HK-2 (cell line): ENCODE measurements at regions not wholly inside any gene's neighbourhood (a gene's known extent, or its start where the extent isn't known, plus 50 kb on each side); places are given as distances from the start of the nearest gene placed in this dataset.
"Not testable (repeated sequence)": the region's sequence is repeated elsewhere in the genome, so short reads cannot be mapped to it uniquely, and the experiment has no call there.

Source experiments
- DNase-seq: peaks from one replicate; pipeline ENCODE4 v3.0.0-alpha.2; 2018; ENCODE audit not compliant: unreplicated experiment

DNA sequence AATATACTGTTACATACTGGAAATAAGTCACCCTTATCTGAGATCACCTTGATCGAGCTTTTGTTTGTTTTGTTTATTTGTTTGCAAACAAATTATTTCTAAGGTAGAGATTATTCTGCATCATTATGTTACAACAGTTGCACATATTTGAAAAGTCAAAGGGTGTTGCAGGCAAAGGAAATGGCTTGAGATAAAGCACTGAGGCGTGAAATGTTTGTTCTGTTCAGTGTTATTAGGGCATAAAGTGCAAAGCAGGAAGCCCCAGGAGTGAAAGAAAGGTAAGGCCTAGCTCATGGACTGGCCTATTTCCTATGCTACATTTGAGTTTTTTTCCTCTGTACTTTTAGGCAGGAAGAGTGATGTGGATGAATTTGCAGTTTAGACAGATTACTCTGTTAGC lies 1815.6 kb upstream of the LRRTM1 start:
- no peak for DNase-seq

GRCh38 chr2:82109418-82109817 lies 1804.9 kb upstream of the LRRTM1 start:
- DNase-seq = no peak

GRCh38 chr2:82098617-82099016 lies 1794.1 kb upstream of the LRRTM1 start:
- DNase-seq = no peak

GRCh38 chr2:82089518-82089917 lies 1785.0 kb upstream of the LRRTM1 start:
- no peak for DNase-seq

GRCh38 chr2:82084679-82085392 lies 1780.3 kb upstream of the LRRTM1 start:
- DNase-seq = no peak

DNA sequence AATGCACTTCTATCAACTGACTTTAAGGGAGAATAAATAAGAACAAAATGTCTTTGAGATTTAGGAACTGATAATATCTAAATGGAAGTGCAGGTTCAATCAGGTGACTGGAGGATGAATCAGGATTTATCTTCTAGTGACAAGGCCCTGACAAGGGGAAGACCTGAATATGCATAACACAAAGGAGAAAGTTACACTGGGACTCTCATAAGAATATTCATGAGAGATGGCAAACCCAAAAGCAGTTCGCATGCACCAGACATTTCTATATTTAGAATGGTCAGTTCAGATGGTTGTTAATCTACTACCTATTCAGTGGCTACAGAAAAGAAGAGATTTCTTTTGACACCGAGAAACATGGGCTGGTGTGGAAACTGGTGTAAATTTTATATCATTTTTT lies 1771.3 kb upstream of the LRRTM1 start:
- DNase-seq = no peak

DNA sequence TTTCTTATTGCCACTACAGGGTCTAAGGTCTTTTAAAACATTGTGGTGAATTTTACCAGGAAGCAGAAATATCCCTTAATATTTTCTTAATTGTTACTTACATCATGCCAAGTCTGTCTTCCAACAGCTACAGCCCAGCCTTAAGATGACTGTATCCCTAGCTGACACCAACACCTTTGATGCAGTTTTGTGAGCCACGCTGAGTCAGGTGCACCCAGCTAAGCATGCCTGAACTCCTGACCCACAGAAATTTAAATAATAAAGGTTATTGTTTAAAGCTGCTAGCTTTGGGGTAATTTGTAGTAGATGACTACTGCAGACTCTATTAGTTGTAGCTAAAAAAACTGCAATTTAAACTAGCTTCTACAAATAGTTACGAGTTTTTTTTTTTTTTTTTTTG lies 1757.9 kb upstream of the LRRTM1 start:
- no peak for DNase-seq

GRCh38 chr2:82055846-82056245 lies 1751.3 kb upstream of the LRRTM1 start:
- DNase-seq = no peak

DNA sequence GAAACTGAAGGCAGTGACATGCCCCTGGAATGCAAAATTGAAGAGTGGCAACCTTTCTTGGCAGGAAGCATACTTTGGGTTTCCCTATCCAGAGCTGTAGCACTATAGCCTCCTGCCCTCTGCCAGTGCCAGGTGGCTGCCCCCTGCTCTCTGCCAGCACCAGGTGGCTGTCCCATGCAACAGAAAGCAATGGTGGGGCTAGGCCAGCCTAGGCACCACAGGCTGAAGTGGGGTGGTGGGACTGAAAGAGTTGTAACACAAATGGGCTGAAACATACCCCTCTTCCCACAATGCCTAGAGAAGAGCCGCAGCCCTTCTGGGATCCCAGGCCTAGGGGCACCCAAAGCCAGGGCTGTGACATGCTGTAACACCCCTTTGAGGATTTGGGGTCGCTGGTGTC lies 1739.3 kb upstream of the LRRTM1 start:
- no peak for DNase-seq

GRCh38 chr2:82027921-82028615 lies 1723.5 kb upstream of the LRRTM1 start:
- DNase-seq = no peak

DNA sequence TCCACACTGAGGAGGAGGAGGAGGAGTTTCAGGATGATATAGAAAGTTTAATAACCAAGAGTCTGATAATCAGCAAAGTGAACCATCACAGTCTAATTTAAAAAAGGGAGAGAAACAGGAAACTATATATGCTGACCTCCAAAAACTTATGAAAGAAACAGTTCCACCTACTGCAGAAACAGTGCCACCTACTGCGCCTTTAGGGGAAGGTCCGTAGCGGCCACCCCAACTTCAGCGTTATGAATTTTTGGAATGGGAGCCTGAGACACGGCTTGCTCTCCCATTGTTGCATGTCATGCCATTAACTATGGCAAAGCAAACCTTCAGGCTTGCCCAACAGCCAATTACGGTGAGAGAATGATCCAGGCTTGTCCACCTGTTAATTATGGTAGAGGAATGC lies 1719.2 kb upstream of the LRRTM1 start:
- DNase-seq = no peak

- DNase-seq = no peak
Measured at GRCh38 chr2:82013641-82014040, 1709.1 kb upstream of the LRRTM1 start.

- no peak for DNase-seq
Measured at GRCh38 chr2:82007071-82007664, 1702.6 kb upstream of the LRRTM1 start.

- not testable (repeated sequence) for DNase-seq
Measured at GRCh38 chr2:82005889-82006288, 1701.3 kb upstream of the LRRTM1 start.

DNA sequence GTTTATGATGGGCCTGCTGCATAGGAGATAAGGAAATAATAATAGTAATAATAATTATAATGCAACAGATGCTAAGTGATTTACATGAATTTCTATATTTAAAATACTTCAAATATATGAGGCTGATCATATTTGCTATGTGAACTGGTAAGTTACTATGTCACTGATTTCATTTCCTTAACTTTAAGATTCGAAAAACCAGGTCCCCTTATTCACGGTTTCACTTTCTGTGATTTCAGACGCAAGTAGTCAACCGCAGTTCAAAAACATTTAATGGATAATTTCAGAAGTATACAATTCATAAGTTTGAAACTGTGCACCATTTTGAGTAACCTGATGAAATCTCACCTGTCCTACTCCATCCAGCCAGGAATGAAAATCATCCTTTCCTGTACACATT lies 1697.1 kb upstream of the LRRTM1 start:
- DNase-seq = no peak

DNA sequence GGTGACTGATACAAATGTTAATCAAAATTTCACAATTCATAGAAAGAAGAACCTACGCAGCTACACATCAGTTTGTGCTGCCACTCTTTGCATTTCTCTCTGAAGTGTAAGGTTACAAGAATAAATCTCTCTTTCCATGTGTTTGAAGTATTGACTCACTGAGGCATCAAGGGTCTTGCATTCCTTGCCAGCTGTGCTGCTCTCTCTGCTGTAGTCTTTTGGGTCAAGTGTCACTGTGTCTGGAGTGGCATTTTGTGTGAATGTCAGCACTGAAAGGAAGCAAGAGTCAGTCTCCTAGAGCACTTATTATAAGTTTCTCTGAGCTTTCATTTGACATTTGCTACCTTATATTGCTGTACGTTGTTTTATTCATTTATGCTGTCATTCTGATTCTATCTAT lies 1696.1 kb upstream of the LRRTM1 start:
- no peak for DNase-seq

DNA sequence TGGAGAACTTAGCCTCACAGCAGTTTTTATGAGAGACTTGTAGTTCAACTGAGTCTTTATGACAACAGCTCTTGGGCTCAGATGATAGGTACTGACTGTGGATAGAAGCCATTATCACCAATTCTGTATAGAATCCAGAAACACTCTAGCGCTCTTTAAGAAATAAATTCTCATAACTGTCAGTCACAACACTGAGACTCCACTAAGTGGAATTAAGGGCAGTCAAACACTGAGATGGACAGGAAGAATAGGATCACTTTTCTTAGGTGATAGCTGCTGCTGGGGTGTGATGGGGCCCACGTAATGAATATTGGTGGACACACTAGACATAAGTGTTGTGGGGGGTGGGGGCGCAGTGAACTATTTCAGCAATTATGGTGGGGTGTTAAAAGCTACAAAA lies 1691.8 kb upstream of the LRRTM1 start:
- DNase-seq = no peak

DNA sequence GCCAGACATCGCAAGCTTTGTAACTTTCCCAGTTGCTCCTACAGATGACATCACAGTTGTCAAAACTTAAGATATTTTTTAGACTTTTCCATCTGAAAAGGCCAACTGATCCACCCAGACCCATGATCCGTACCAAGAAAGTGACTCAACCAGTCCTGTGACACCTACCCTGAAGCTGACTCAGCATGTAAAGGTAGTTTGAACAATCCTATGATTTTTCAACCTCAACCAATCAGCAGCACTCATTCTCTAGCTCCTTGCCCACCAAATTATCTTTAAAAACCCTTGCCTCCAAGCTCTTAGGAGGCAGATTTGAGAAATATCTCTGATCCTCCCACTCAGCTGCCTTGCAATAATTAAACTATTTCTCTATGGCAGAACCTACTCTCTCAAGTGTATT lies 1686.7 kb upstream of the LRRTM1 start:
- no peak for DNase-seq

GRCh38 chr2:81987370-81987769 lies 1682.8 kb upstream of the LRRTM1 start:
- no peak for DNase-seq

GRCh38 chr2:81984969-81985637 lies 1680.6 kb upstream of the LRRTM1 start:
- no peak for DNase-seq

DNA sequence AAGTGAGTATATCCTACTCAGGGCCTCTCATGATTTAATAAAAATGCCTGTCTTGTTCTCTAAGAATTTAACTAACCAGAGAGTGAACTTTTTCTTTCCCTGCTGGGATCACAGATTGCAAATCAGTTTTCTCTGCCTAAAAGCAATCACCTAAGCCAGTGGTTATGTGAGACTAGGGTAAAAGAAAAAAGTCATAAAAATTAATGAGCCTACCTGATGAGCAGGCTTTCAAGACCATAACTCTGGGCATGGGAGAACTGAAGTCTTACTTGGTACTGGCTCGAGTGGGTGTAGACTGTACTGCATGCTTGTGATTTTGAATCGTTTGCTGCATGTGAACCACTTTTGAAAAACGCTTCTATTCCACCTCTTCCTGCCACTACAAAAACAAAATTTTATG lies 1677.0 kb upstream of the LRRTM1 start:
- DNase-seq = no peak

DNA sequence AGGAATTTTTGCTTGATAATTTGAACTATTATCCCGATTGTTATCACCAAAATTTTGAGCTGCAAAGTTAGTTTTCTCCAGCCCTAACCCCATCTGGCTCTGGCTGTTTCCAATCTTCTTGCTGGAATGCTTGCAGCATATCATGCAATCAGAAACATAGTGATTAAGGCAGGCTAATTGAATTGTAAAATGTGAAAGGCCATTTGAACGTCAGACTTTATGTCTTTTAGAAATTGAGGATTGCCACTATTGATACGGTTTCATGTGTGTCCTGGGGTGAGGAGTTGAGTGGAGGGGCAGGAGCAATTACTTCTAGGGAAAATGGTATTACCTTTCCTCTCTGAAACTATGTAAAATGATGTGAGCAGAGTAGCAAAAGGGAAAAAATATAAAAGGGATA lies 1674.5 kb upstream of the LRRTM1 start:
- no peak for DNase-seq

GRCh38 chr2:81976998-81977397 lies 1672.4 kb upstream of the LRRTM1 start:
- no peak for DNase-seq
